MM.1S (cell line): ENCODE measurements at regions not wholly inside any gene's neighbourhood (a gene's known extent, or its start where the extent isn't known, plus 50 kb on each side); places are given as distances from the start of the nearest gene placed in this dataset.

Experiments used
- DNase-seq: peaks from one replicate; pipeline ENCODE4 v3.0.0-alpha.2; 2015
- H2AFZ ChIP-seq: fragments of 300-600 bp; sonication (generic); 2 replicates; pipeline ENCODE4 v1.6.0; 2016; ENCODE audit warnings: antibody characterized with exemption, low read length
- H3F3A ChIP-seq: fragments of 300-600 bp; sonication (generic); 2 replicates; pipeline ENCODE4 v1.6.1; 2016; ENCODE audit warnings: mild to moderate bottlenecking, antibody characterized with exemption, low read length, moderate library complexity, mixed read lengths; ENCODE audit not compliant: insufficient read depth
- H3K27ac ChIP-seq: fragments of 300-600 bp; sonication (generic); 2 replicates; pipeline ENCODE4 v1.5.1; 2016; ENCODE audit warnings: mild to moderate bottlenecking, low read length
- H3K27me3 ChIP-seq: fragments of 300-600 bp; sonication (generic); replicated peaks from 2 replicates; pipeline ENCODE4 v1.6.0; 2016; ENCODE audit warnings: low read length; ENCODE audit not compliant: insufficient read depth
- H3K36me3 ChIP-seq: fragments of 300-600 bp; sonication (generic); replicated peaks from 2 replicates; pipeline ENCODE4 v1.6.1; 2016; ENCODE audit warnings: mild to moderate bottlenecking, low read length, mixed read lengths; ENCODE audit not compliant: insufficient read depth
- H3K4me1 ChIP-seq: fragments of 300-600 bp; sonication (generic); 2 replicates; pipeline ENCODE4 v1.6.1; 2016; ENCODE audit warnings: low read length, mixed read lengths
- H3K4me2 ChIP-seq: fragments of 300-600 bp; sonication (generic); 2 replicates; pipeline ENCODE4 v1.6.0; 2016; ENCODE audit warnings: low read depth, low read length
- H3K4me3 ChIP-seq: fragments of 300-600 bp; sonication (generic); 2 replicates; pipeline ENCODE4 v1.5.1; 2016; ENCODE audit warnings: low read length, mixed read lengths
- H3K79me2 ChIP-seq: fragments of 300-600 bp; sonication (generic); 2 replicates; pipeline ENCODE4 v1.6.1; 2016; ENCODE audit warnings: mixed run types, low read length, mixed read lengths
- H3K9ac ChIP-seq: fragments of 300-600 bp; sonication (generic); 2 replicates; pipeline ENCODE4 v1.6.1; 2016; ENCODE audit warnings: low read length, mixed read lengths
- H3K9me2 ChIP-seq: fragments of 300-600 bp; sonication (generic); replicated peaks from 2 replicates; pipeline ENCODE4 v1.6.1; 2016; ENCODE audit warnings: mild to moderate bottlenecking, low read length, mixed read lengths; ENCODE audit not compliant: insufficient read depth
- H3K9me3 ChIP-seq: fragments of 300-600 bp; sonication (generic); replicated peaks from 2 replicates; pipeline ENCODE4 v1.6.1; 2016; ENCODE audit warnings: mild to moderate bottlenecking, low read length, mixed read lengths; ENCODE audit not compliant: insufficient read depth
- H4K20me1 ChIP-seq: fragments of 300-600 bp; sonication (generic); 2 replicates; pipeline ENCODE4 v1.6.1; 2016; ENCODE audit warnings: mild to moderate bottlenecking, low read length, moderate library complexity, mixed read lengths; ENCODE audit not compliant: insufficient read depth
- EZH2 ChIP-seq: fragments of 300-600 bp; sonication (generic); optimal IDR thresholded peaks from 2 replicates; pipeline ENCODE3; 2017; ENCODE audit warnings: low read depth, mild to moderate bottlenecking, antibody characterized with exemption, low read length, mixed read lengths
- EZH2phosphoT487 ChIP-seq: fragments of 300-600 bp; sonication (generic); IDR thresholded peaks from 2 replicates; pipeline ENCODE4 v1.6.1; 2018; ENCODE audit warnings: antibody characterized with exemption, low read length
- TF ChIP-seq, protein P1 (sequence below): fragments of 300-600 bp; sonication (generic); IDR thresholded peaks from 2 replicates; pipeline ENCODE4 v1.5.1; 2016; ENCODE audit warnings: antibody characterized with exemption, low read length, mixed read lengths

DNA sequence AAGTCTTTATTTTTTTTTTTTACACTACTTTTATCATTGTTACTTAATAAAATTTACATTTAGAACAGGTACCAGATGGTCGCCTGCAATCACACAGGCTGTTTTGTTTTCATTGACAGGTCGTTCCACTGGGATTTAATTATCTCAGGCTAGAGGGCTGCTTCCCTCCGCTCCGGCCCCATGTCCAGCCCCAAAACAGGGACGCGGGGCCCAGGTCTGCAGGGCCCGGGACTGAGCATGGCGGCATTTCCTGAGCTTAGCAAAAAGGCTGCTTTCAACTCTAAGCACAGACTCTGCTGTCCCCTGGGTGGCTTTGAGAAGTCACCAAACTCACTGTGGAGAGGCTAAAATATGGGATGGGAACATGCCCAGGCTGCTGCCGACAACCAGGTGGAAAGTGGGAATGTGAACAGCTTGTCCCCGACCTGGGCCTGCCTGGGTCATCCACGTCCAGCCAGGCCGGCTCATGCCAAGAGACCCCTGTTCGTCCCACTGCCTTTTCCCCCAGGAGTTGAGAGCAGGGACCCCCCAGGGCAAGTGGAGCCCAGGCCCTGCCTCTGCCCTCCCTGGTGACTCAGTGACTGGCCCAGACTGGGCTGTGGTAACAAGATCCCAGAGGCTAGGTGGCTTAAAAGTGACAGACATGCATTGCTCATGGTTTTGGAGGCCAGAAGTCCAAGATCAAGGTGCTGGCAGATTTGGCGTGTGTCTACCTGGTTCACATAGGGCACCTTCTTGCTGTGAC lies 150.0 kb downstream of the SHANK2 start:
- H3K9ac ChIP-seq: no peak overlapping the region
- H2AFZ ChIP-seq: no peak overlapping the region
- H3K4me3 ChIP-seq: no peak overlapping the region
- no peaks in the 10 kb centered on the region for H3K36me3 ChIP-seq
- no peaks in the 10 kb centered on the region for H3F3A ChIP-seq
- no peaks in the 10 kb centered on the region for H3K9me3 ChIP-seq
- H3K27ac ChIP-seq: no peak overlapping the region
- H3K27me3 ChIP-seq: peaks cover 92% of the 10 kb centered on the region
- H3K9me2 ChIP-seq: no peaks in the 10 kb centered on the region
- H3K4me1 ChIP-seq: no peaks in the 10 kb centered on the region
- no peak for DNase-seq
- TF ChIP-seq, protein P1, sequence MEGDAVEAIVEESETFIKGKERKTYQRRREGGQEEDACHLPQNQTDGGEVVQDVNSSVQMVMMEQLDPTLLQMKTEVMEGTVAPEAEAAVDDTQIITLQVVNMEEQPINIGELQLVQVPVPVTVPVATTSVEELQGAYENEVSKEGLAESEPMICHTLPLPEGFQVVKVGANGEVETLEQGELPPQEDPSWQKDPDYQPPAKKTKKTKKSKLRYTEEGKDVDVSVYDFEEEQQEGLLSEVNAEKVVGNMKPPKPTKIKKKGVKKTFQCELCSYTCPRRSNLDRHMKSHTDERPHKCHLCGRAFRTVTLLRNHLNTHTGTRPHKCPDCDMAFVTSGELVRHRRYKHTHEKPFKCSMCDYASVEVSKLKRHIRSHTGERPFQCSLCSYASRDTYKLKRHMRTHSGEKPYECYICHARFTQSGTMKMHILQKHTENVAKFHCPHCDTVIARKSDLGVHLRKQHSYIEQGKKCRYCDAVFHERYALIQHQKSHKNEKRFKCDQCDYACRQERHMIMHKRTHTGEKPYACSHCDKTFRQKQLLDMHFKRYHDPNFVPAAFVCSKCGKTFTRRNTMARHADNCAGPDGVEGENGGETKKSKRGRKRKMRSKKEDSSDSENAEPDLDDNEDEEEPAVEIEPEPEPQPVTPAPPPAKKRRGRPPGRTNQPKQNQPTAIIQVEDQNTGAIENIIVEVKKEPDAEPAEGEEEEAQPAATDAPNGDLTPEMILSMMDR: no peak
- no peak for TF ChIP-seq EZH2phosphoT487
- H4K20me1 ChIP-seq: no peaks in the 10 kb centered on the region
- no peak overlapping the region for H3K4me2 ChIP-seq
- H3K79me2 ChIP-seq: no peaks in the 10 kb centered on the region

DNA sequence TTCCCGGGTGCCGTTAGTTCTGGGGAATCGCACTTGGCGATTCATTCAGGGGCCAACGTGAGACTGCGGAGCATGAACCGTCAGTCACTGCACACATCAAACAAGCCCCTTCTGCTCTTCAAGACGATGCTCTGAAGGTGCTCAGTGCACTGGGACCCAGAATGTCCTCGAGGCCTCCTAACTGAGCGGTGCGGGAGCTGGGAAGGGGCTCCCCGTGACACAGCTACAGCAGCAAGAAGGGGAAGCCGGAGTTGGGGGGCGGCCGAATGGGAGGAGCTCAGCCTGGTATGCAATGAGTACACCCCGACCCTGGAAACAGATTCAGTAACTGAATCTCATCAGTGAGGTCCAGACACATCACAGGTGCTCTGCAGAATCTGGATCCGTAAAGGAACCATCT lies 150.8 kb downstream of the SHANK2 start:
- H2AFZ ChIP-seq: no peak overlapping the region
- DNase-seq: no peak

DNA sequence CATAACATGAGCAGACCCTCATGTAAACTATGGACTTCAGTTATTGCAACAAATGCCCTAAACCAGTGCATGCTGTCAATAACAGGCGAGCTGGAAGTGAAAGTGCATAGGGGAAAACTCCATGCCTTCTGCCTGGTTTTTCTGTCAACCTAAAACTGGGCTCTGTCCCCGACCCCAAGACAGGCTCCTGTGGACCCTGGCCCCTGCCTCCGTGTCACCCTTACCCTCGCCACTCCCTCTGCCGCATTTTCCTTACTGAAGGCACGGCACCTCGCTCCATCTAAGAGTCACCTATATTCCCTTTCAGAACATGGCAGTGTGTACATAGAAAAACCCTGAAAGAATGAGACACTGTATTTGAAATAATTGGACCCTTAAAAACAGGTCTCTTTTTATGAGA lies 151.3 kb downstream of the SHANK2 start:
- Histone ChIP-seq H4K20me1 (no peaks in the 10 kb centered on the region), H3K79me2 (no peaks in the 10 kb centered on the region), H3F3A (no peaks in the 10 kb centered on the region), H3K9ac (no peak overlapping the region), H3K9me2 (no peaks in the 10 kb centered on the region), H3K4me2 (no peak overlapping the region), H3K36me3 (no peaks in the 10 kb centered on the region), H3K4me3 (no peak overlapping the region), H3K27ac (no peak overlapping the region), H2AFZ (no peak overlapping the region), H3K9me3 (no peaks in the 10 kb centered on the region), H3K4me1 (no peaks in the 10 kb centered on the region), H3K27me3 (peaks cover 92% of the 10 kb centered on the region)
- no peak for DNase-seq
- TF ChIP-seq EZH2phosphoT487 (no peak), EZH2 (no peak)
- TF ChIP-seq, protein P1: no peak

More for the DNA sequence above, 150.8 kb downstream of the SHANK2 start:
- H3K4me3 ChIP-seq: no peak overlapping the region
- H3F3A ChIP-seq: no peaks in the 10 kb centered on the region
- TF ChIP-seq, protein P1: no peak
- TF ChIP-seq EZH2phosphoT487 (no peak), EZH2 (no peak)
- no peaks in the 10 kb centered on the region for H3K9me2 ChIP-seq
- H3K79me2 ChIP-seq: no peaks in the 10 kb centered on the region
- H3K27ac ChIP-seq: no peak overlapping the region
- peaks cover 92% of the 10 kb centered on the region for H3K27me3 ChIP-seq
- no peaks in the 10 kb centered on the region for H3K4me1 ChIP-seq
- no peak overlapping the region for H3K9ac ChIP-seq
- H4K20me1 ChIP-seq: no peaks in the 10 kb centered on the region
- H3K4me2 ChIP-seq: no peak overlapping the region
- H3K9me3 ChIP-seq: no peaks in the 10 kb centered on the region
- no peaks in the 10 kb centered on the region for H3K36me3 ChIP-seq
